ENCODE measurements at regions not wholly inside any gene's neighbourhood (a gene's known extent, or its start where the extent isn't known, plus 50 kb on each side); places are given as distances from the start of the nearest gene placed in this dataset.
"Not testable (repeated sequence)": the region's sequence is repeated elsewhere in the genome, so short reads cannot be mapped to it uniquely, and the experiment has no call there.

GRCh38 chr11:80282643-80283042 lies 841.8 kb upstream of the TENM4 start:
- DNase-seq: no peak

- DNase-seq: peak; percentile 71
These were observed 840.4 kb upstream of the TENM4 start for GRCh38 chr11:80281194-80281593.

DNA sequence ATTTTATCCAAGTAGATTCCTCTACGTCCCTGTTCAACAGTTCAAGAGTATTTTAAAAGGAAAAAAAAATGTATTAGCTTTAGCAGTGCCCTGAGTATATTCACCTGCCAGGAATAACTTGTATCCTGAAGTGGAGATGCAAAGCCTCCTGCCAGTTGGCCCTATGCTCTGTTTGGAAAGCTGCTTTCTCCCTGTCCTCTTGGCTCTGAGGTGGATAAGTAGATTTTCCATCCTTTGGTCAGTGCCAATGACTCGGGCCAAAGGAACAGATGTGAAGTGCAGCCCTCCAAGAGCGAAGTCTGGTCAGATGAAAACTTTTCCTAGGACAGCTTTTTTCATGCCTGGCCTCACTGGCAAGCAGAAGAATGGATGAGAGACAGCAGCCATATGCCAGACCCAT lies 839.9 kb upstream of the TENM4 start:
- no peak for DNase-seq

- DNase-seq: no peak
These were observed 820.9 kb upstream of the TENM4 start for GRCh38 chr11:80261776-80262175.

- not testable (repeated sequence) for DNase-seq
These were observed 816.6 kb upstream of the TENM4 start for GRCh38 chr11:80257319-80258015.

DNA sequence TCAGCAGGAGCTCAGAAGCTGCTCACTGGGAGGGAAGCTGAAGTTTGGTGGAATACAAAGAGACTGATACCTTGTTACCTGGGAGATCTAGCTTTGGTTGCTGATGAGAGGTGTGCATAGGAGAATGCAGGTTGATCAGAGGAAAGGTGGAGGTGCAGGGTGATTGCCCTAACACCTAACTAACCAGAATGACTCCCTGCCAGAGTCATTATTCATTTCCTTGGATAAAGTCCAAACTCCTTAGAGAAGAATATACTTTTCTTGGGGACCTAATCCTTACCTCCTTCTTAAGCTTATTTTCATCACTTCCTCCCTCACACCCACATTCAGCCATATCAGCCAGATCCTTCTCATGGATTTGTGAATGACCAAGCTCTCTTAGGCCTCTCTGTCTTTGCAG lies 814.2 kb upstream of the TENM4 start:
- DNase-seq: no peak

GRCh38 chr11:80241766-80242165 lies 800.9 kb upstream of the TENM4 start:
- DNase-seq: no peak

- no peak for DNase-seq
These were observed 799.4 kb upstream of the TENM4 start for GRCh38 chr11:80240245-80240644.

GRCh38 chr11:80239217-80239616 lies 798.4 kb upstream of the TENM4 start:
- DNase-seq: no peak

DNA sequence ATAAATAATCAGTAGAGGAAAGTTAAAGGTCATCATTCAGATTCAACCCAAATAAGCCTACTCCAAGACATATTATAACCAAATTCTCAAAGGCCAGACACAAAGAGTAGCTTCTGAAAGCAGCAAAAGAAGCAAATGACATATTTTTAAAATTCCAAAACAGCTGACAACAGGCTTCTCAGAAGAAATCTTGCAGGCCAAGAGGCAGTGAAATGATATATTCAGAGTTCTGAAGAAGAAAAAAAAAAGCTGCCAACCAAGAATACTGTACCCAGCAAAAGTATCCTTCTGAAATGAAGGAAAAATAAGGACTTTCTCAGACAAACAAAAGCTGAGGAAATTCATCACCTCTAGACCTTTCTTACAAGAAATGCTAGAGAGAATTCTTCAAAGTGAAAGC lies 787.1 kb upstream of the TENM4 start:
- peak; percentile 34 for DNase-seq

DNA sequence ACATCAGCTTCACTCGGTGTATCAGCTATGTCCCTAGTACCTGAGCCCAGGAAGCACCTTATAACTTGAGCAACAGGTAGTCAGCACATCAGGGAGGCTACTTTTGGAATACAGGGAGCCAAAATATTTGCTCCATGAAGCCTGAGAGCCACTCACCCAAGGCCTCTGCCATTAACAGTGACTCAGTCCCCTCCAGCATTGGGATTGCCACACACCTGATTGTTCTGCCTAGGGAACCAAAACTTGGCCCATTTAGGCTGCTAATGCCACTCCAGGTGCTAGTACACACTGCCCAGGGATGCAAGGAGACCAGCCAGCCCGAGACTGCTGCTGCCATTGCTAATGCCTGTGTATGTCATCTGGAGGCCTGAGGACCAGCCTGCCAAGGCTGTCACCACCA lies 773.6 kb upstream of the TENM4 start:
- no peak for DNase-seq

DNA sequence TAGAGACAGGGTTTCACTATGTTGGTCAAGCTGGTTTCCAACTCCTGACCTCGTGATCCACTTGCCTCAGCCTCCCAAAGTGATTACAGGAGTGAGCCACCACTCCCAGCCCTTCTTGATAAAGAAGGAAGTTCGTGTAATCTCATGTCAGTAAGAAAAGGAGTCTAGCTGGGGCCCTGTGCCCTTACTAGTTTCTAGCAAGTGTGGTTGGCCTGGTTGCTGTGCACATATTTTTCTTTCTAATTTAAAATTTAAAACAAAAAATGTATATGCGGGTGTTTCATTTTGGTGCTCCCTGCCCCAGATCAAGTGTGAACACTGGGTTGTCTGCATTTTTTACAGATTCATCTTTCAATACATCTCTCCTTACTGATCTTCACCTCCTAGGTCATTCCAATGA lies 770.8 kb upstream of the TENM4 start:
- DNase-seq: no peak

GRCh38 chr11:80204021-80204420 lies 763.2 kb upstream of the TENM4 start:
- no peak for DNase-seq

GRCh38 chr11:80196932-80197554 lies 756.2 kb upstream of the TENM4 start:
- no peak for DNase-seq

GRCh38 chr11:80196041-80196440 lies 755.2 kb upstream of the TENM4 start:
- no peak for DNase-seq

DNA sequence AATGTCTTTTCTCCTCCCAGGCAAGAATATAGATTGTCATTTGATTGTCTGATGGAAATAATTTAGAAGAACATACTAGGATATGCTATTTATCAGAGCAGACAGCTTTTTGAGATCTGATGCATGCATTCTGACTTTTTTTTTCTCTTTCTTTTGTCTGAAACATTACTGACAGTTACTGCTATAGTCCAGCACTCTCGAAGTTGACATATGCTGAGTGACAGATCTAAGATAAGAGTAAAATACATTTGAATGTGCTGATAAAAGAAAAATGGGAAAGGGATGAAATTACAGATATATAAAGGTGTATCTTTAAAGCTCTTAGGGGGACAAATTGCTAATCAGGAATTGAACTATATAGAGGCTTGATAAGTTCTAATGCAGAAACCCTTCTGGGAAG lies 753.8 kb upstream of the TENM4 start:
- DNase-seq: no peak

DNA sequence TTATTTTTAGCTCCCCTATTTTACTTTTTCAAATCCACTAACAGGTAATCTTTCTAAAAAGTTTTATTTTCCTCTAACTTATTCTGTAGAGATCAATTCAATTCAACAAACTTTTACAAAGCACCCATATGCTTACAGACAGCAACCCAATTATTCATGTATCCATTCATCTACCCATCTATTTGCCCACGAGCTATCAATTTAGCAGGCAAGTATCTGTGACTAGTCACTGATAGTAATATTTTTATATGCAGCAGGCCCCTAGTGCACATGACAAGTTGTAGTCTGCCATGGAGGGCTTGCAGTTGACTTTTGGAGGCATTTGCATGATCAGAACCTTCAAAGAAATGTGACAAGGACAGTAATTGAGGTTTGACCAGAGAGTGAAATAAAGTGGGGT lies 753.2 kb upstream of the TENM4 start:
- no peak for DNase-seq

DNA sequence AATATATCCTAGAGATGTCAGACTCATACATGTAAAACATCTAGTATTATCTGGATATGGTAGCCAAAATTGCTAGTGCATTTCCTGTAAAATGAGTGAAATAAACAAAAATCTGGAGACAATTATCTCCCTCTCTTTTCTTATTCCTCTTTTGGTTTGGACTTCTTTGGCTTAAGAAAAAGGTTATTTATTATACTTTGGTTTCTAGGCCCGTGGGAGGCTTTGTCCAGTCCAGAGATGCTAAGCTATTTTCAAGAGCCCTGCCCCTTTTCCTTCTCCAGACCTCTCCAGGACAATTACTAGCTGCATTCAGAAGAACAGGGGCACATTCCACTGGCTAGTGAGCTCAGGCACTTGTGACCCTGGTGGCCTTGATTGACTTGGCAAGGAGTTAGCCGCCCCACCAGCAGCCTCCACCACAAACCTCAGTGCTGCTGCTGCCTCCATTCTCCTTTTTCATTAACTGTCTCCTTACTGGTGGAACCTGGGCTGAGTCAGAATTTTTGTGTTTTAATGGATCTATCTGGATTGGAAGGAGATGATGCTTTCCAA lies 747.3 kb upstream of the TENM4 start:
- no peak for DNase-seq

DNA sequence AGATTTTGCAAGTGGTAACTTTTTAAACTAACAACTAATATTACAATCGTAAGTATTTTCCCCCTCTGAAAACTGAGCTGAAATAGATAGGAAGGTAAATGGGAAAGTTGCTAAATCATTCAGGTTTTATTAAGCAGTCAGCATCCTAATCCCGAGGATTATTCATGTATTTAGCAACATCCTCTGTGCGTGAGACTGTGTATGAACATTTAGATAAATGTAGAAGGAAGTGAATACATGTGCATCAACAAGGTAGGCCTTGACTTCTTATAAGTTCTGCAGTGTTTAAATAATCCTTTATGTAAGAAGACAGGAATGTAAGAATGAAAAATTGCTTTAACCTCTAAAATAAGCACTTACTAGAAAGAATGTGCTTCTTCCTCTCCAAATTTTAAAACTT lies 745.9 kb upstream of the TENM4 start:
- no peak for DNase-seq

- DNase-seq: no peak
These were observed 742.1 kb upstream of the TENM4 start for GRCh38 chr11:80182901-80183300.

DNA sequence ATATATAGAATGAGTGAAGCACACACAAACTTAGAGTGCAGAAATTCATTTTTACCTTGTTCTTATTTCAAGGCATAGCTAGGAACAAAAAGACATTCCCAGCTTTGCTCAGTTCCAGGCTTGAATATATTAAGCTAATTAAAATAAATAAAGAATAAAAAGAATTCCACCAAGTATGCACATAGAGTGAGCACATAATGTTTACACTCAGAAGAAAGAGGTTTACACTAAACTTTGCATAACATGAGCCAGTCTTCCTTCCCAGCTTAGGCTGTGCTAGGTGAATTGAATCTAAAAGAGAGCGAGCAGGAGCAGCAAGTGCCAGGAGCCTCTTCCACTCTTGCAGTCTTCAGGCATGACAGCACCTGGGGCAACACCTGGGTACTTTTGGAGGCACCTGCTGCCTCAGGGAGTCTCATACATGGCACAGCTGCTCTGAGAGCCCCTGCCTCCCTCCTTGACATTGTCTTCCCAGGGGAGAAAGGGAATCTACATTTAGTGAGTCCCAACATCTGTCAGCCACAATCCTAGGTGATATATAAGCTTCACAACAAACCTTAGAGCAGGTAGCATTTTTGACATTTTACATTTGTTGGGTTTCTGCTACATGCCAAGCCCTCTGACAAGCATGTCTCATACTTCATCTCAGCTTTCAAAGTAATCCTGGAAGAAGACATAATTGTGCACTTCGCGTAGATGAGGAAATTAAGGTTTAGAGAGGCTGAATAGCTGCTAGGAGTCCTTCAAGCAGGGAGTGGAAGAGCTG lies 732.7 kb upstream of the TENM4 start:
- DNase-seq: peak; percentile 75

GRCh38 chr11:80168796-80169195 lies 728.0 kb upstream of the TENM4 start:
- DNase-seq: no peak

DNA sequence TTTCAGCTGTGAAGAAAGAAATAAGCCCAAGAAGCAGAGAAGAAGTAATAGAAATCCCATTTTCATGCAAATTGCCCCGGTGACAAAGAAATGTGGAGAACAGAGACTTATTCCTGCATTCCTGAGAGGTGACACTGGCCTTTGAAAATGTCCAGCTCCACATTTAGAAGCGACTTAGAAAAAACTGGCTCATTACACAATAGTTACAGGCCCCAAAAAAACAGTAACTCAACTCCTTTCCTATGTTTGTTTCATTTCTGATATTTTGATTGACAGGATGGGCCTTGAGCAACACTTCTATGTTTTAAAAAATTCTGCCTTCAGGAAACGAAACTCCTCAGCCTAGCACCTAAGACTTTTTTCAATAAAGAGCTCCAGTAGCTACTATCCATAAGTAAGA lies 726.9 kb upstream of the TENM4 start:
- DNase-seq: no peak

DNA sequence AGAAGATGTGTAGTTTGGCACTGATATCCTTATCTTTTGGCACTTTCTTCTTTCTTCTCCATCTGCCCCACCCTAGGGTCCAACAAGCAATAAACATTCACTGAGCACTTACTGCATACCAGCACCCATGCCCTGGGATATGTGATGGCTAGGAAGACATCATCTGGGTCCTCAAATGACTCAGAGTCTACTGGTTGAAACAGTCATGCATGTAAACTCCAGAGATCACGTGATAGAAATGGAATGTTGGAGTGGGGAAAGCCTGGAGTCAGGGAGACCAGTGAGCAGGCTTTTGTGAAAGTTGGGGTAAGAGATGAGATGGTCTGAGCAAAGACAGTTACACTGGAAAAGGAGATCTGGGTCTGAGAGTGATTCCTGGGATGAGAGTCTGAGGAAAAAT lies 724.9 kb upstream of the TENM4 start:
- no peak for DNase-seq

Measured in DMS53 (cell line).